ENCODE measurements at regions not wholly inside any gene's neighbourhood (a gene's known extent, or its start where the extent isn't known, plus 50 kb on each side); places are given as distances from the start of the nearest gene placed in this dataset.

GRCh38 chr20:63114693-63115311 is 101.1 kb downstream of the YTHDF1 start:
- TF ChIP-seq POLR2A (IDR thresholded peaks at IDR 0.05), result no peak
- TF ChIP-seq, protein P1, sequence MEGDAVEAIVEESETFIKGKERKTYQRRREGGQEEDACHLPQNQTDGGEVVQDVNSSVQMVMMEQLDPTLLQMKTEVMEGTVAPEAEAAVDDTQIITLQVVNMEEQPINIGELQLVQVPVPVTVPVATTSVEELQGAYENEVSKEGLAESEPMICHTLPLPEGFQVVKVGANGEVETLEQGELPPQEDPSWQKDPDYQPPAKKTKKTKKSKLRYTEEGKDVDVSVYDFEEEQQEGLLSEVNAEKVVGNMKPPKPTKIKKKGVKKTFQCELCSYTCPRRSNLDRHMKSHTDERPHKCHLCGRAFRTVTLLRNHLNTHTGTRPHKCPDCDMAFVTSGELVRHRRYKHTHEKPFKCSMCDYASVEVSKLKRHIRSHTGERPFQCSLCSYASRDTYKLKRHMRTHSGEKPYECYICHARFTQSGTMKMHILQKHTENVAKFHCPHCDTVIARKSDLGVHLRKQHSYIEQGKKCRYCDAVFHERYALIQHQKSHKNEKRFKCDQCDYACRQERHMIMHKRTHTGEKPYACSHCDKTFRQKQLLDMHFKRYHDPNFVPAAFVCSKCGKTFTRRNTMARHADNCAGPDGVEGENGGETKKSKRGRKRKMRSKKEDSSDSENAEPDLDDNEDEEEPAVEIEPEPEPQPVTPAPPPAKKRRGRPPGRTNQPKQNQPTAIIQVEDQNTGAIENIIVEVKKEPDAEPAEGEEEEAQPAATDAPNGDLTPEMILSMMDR (IDR thresholded peaks at IDR 0.05), result no peak
